ENCODE measurements at regions not wholly inside any gene's neighbourhood (a gene's known extent, or its start where the extent isn't known, plus 50 kb on each side); places are given as distances from the start of the nearest gene placed in this dataset.
"Not testable (repeated sequence)": the region's sequence is repeated elsewhere in the genome, so short reads cannot be mapped to it uniquely, and the experiment has no call there.

DNA sequence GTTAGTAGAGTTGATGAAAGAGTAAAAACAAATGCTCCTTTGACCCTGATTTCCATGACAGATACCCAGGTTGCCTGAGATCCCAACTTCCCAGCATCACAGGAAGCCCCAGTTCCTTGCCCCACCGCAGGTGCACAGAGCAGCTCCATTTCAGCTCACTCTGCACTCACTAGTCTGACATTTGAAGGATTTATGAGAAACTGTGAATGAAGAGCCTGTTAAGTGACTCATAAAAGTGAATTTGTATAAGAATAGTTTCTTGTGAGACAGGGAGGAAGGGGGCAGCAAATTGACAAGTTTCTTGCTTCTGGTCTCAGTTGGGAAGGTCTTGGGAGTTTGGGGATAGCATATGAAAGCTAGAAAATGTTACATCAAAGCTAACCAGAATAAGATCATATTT lies 248.7 kb upstream of the ATP5MC3 start:
- TF ChIP-seq TARDBP (IDR thresholded peaks at IDR 0.05), result no peak
- TF ChIP-seq, protein P1, sequence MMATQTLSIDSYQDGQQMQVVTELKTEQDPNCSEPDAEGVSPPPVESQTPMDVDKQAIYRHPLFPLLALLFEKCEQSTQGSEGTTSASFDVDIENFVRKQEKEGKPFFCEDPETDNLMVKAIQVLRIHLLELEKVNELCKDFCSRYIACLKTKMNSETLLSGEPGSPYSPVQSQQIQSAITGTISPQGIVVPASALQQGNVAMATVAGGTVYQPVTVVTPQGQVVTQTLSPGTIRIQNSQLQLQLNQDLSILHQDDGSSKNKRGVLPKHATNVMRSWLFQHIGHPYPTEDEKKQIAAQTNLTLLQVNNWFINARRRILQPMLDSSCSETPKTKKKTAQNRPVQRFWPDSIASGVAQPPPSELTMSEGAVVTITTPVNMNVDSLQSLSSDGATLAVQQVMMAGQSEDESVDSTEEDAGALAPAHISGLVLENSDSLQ (IDR thresholded peaks at IDR 0.05), result peak; percentile 72
- CTCF ChIA-PET, result no interaction called here
- DNase-seq (ENCODE audit: extremely low spot score), result no peak
- POLR2A ChIA-PET, result no interaction called here

DNA sequence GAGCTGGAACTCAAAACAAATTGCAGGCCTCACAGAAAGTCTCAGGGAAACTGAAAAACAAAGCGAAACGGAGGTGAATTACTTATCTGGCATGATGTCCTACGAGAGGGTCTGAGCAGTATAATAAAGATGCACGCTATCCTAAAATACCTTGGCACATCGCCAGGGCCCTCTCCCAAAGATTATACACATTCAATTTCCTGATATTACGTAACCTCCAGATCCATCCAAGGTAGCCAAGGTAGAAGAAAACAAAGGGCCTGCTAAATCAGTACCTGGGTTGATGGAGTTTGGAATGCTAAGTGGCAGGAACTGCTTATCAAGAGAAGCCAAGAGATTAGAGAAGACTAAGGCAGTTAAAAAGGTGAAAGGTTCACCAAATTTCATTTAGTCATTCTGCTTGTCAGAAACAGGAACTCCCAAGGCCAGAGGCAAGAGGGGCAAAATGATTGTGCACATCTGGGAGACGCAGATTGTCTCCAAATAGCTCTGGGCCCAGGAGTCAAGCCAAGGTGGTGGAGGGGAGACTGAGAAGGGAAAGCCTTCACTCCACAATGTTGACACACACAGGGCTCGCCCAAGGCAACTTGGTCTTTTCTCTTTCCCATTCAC lies 236.8 kb upstream of the ATP5MC3 start:
- TF ChIP-seq FOXA1 (IDR thresholded peaks at IDR 0.05) (no peak), CTBP1 (IDR thresholded peaks at IDR 0.05; ENCODE audit: borderline replicate concordance) (no peak), SUZ12 (IDR thresholded peaks at IDR 0.05) (no peak), BHLHE40 (IDR thresholded peaks at IDR 0.05; ENCODE audit: borderline replicate concordance) (no peak), NFRKB (IDR thresholded peaks at IDR 0.05) (no peak), FOXM1 (IDR thresholded peaks at IDR 0.05; ENCODE audit: borderline replicate concordance) (no peak), ZNF384 (IDR thresholded peaks at IDR 0.05) (no peak), HDGF (IDR thresholded peaks at IDR 0.05; ENCODE audit: borderline replicate concordance) (no peak), ARNT (IDR thresholded peaks at IDR 0.05) (no peak), LEF1 (IDR thresholded peaks at IDR 0.05; ENCODE audit: borderline replicate concordance) (no peak), ELF4 (IDR thresholded peaks at IDR 0.05) (no peak), SP1 (IDR thresholded peaks at IDR 0.05) (no peak), L3MBTL2 (conservative IDR thresholded peaks at IDR 0.05) (no peak)
- TF ChIP-seq, protein P1 (IDR thresholded peaks at IDR 0.05), result no peak
- CTCF ChIA-PET, result interaction anchor here (0.6 kb wide), 1 partner anchor 389 kb away, joined by 3 read pairs; no protein-coding TSS in a partner anchor
- no peak for DNase-seq (ENCODE audit: extremely low spot score)
- POLR2A ChIA-PET, result no interaction called here

DNA sequence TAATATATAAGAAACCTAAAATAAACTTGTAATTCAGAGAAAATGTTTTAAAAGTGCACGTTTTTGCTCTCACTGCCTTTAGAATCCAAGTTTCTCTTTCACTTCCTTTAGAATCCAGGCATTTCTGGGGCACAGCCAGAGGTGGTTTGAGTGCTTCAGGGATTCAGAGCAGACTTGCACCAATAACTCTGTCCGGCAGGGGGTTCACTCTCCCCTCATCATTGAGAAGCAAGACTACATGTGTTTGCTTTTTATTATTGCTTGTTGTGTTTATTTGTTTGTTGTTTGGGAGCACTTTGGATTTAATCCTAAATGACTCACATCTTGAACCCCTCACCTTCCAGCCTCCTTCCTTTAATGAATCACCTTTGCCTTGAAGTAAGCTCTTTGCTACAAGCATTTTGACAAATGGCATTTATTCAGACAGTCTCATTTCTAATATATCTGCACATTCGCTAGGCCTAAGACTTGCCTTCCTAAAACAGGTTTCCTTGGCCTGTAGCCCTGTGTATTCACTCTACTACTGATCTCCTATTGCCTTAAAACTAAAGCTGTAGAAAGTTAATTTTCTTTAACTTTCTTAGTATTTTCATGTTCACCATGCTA lies 233.5 kb upstream of the ATP5MC3 start:
- POLR2A ChIA-PET, result no interaction called here
- CTCF ChIA-PET, result interaction anchor here (0.7 to 1.2 kb wide), 4 partner anchors 17 to 800 kb away, joined by 3 to 5 read pairs (median 4); no protein-coding TSS in a partner anchor
- DNase-seq (ENCODE audit: extremely low spot score), result peak; percentile 63
- TF ChIP-seq NFRKB (IDR thresholded peaks at IDR 0.05) (no peak), FOXK2 (IDR thresholded peaks at IDR 0.05) (no peak), TARDBP (IDR thresholded peaks at IDR 0.05) (no peak), FOXM1 (IDR thresholded peaks at IDR 0.05; ENCODE audit: borderline replicate concordance) (no peak), ZNF384 (IDR thresholded peaks at IDR 0.05) (no peak), LEF1 (IDR thresholded peaks at IDR 0.05; ENCODE audit: borderline replicate concordance) (no peak), HDGF (IDR thresholded peaks at IDR 0.05; ENCODE audit: borderline replicate concordance) (no peak)

DNA sequence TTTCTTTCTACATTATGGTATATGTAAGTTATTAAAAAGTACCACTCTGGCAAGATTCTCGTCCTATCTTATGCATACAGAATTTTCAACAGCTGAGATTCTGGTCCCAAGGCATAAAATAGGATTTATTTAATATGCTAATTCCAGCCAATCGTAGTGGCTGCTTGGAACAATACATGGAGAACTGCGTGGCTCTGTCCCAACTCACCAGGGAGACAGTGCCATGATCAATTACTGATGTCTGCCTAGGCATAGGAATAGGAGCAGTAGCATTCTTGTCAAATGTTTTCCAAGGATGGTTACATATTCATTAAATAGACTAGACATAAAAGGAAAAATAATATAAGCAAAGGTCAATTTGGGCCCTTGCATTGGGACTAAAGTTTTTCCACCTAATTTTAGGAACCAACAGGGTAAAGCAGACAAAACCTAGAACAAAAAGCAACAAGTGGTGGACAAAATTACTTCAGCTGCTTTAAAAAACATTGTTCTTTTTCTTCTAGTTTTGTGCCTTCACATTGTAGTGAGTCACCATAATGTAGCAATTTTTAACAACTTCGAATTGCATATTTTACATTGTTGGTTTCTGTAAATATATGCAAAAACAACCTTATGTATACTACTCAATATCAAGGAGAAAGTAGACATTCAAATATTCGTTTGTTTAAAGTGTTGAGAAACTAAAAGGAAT lies 232.8 kb upstream of the ATP5MC3 start:
- no peak for DNase-seq (ENCODE audit: extremely low spot score)
- POLR2A ChIA-PET, result no interaction called here
- CTCF ChIA-PET, result interaction anchor here (1.0 to 1.2 kb wide), 2 partner anchors 18 to 27 kb away, joined by 3 to 4 read pairs; no protein-coding TSS in a partner anchor
- TF ChIP-seq SP1 (IDR thresholded peaks at IDR 0.05), result no peak
- no peak for TF ChIP-seq FOXK2 (IDR thresholded peaks at IDR 0.05)
- no peak for TF ChIP-seq CTBP1 (IDR thresholded peaks at IDR 0.05; ENCODE audit: borderline replicate concordance)
- no peak for TF ChIP-seq FOXM1 (IDR thresholded peaks at IDR 0.05; ENCODE audit: borderline replicate concordance)
- TF ChIP-seq TARDBP (IDR thresholded peaks at IDR 0.05), result no peak
- no peak for TF ChIP-seq BHLHE40 (IDR thresholded peaks at IDR 0.05; ENCODE audit: borderline replicate concordance)
- TF ChIP-seq, protein P1 (IDR thresholded peaks at IDR 0.05), result no peak
- TF ChIP-seq LEF1 (IDR thresholded peaks at IDR 0.05; ENCODE audit: borderline replicate concordance), result no peak
- no peak for TF ChIP-seq L3MBTL2 (conservative IDR thresholded peaks at IDR 0.05)
- no peak for TF ChIP-seq ELF4 (IDR thresholded peaks at IDR 0.05)
- no peak for TF ChIP-seq NFRKB (IDR thresholded peaks at IDR 0.05)
- no peak for TF ChIP-seq HDGF (IDR thresholded peaks at IDR 0.05; ENCODE audit: borderline replicate concordance)
- no peak for TF ChIP-seq SUZ12 (IDR thresholded peaks at IDR 0.05)
- no peak for TF ChIP-seq FOXA1 (IDR thresholded peaks at IDR 0.05)
- TF ChIP-seq ARNT (IDR thresholded peaks at IDR 0.05), result no peak

DNA sequence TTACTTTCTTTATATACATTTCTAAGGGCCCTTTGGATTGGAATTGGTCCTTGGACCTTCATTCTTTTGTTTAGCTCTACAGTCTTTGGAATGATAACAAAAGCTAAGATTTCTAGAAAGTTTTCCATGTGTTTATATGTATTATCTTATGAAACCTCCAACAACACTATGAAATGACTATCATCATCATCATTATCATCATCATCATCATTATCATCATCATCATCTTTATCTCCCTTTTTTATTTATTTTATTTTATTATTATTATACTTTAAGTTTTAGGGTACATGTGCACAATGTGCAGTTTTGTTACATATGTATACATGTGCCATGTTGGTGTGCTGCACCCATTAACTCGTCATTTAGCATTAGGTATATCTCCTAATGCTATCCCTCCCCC lies 229.4 kb upstream of the ATP5MC3 start:
- POLR2A ChIA-PET; CTCF ChIA-PET; DNase-seq (ENCODE audit: extremely low spot score): not testable (repeated sequence)

DNA sequence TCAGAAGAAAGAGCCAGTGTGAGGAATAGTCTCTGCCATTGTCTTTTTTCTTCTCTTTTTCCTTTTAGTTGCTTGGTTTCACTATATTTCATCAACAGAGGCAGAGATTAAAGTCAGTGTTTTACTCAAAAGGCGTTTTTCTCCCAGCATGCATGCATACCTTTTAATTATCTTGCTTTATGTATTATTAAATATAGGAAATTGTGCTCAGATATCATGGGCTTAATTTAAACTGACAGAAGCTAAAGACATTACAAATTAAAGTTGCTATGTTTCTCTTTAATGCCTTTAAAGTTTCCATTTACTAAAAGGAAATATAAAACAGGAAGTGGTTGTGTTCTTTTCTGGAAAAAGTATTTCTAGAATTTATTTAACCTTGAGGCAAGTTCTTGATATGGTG lies 223.3 kb upstream of the ATP5MC3 start:
- TF ChIP-seq, protein P1 (IDR thresholded peaks at IDR 0.05), result no peak
- TF ChIP-seq SUZ12 (IDR thresholded peaks at IDR 0.05), result no peak
- no peak for TF ChIP-seq ARNT (IDR thresholded peaks at IDR 0.05)
- TF ChIP-seq FOXK2 (IDR thresholded peaks at IDR 0.05), result no peak
- TF ChIP-seq BHLHE40 (IDR thresholded peaks at IDR 0.05; ENCODE audit: borderline replicate concordance), result no peak
- TF ChIP-seq LEF1 (IDR thresholded peaks at IDR 0.05; ENCODE audit: borderline replicate concordance), result no peak
- TF ChIP-seq CTBP1 (IDR thresholded peaks at IDR 0.05; ENCODE audit: borderline replicate concordance), result no peak
- no peak for TF ChIP-seq ELF4 (IDR thresholded peaks at IDR 0.05)
- TF ChIP-seq FOXM1 (IDR thresholded peaks at IDR 0.05; ENCODE audit: borderline replicate concordance), result no peak
- TF ChIP-seq L3MBTL2 (conservative IDR thresholded peaks at IDR 0.05), result no peak
- no peak for TF ChIP-seq NFRKB (IDR thresholded peaks at IDR 0.05)
- ChIA-PET POLR2A (no interaction called here), CTCF (no interaction called here)
- no peak for DNase-seq (ENCODE audit: extremely low spot score)
